ENCODE measurements at regions not wholly inside any gene's neighbourhood (a gene's known extent, or its start where the extent isn't known, plus 50 kb on each side); places are given as distances from the start of the nearest gene placed in this dataset.
A peak's percentile ranks its signal among the peaks of the same experiment; 100 is the strongest.
"Not testable (repeated sequence)": the region's sequence is repeated elsewhere in the genome, so short reads cannot be mapped to it uniquely, and the experiment has no call there.

DNA sequence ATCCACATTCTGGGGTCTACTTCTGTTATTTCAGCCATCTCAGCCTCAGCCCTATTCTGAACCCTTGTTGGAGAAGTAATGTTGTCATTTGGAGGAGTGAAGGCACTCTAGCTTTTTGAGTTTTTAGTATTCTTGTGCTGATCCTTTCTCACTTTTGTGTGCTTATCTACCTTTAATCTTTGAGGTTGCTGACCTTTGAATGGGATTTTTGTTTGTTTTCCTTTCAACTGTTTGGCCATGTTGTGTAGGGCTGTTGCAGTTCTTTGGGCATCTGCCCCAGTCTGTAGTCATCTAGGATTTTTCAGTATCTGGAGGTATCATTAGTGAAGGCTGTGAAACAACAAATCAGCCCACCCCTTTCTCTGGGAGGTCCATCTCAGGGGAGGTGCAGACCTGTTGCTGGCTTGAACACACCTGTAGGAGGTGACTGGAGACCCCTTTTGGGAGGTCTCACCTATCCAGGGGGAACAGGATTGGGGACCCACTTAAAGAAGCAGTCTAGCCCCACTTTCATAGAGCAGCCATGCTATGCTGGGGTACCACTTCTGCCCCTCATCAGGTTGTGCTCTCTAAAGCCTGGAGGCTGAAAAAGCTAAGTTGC is 1391.4 kb downstream of the UQCRFS1 start:
- no peak for DNase-seq (ENCODE audit: low read depth)

DNA sequence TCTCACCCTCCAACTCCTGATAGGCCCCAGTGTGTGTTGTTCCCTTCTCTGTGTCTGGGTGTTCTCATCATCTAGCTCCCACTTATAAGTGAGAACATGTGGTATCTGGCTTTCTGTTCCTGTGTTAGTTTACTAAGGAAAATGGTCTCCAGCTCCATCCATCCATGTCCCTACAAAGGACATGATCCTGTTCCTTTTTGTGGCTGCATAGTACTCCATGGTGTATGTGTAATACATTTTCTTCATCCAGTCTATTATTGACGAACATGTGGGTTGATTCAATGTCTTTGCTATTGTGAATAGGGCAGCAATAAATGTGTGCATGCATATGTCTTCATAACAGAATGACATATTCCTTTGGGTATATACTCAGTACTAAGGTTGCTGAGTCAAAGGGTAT is 1397.0 kb downstream of the UQCRFS1 start:
- no peak for DNase-seq (ENCODE audit: low read depth)

- DNase-seq (ENCODE audit: low read depth), result not testable (repeated sequence)
These were observed 1398.1 kb downstream of the UQCRFS1 start for GRCh38 chr19:27814834-27815233.

GRCh38 chr19:27814274-27814673 is 1398.7 kb downstream of the UQCRFS1 start:
- DNase-seq (ENCODE audit: low read depth), result not testable (repeated sequence)

DNA sequence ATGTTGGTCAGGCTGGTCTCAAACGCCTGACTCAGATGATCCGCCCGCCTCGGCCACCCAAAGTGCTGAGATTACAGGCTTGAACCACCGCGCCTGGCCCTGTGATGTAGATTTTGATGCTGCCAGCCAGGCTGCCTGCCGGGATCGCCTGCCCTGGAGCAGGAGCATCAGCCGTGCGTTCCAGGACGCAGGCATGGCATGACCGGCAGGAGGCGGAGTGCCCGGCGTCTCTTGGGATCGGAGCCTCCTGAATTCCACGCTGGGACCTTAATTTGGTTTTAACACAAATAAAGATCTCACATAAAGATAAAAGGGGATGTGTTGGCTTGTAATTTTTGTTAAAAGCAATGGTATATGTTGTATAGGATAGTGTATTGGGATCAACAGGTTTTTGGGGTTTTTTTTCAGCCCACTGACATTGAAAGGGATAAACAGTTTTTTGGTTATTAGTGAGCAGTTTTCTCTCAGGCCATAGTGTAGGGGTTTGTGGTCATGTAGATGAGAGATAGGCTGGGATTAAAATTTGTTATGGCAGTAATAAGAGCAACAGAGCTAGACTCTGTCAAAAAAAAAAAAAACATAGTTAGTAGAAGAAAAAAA is 1406.4 kb downstream of the UQCRFS1 start:
- DNase-seq (ENCODE audit: low read depth), result no peak

DNA sequence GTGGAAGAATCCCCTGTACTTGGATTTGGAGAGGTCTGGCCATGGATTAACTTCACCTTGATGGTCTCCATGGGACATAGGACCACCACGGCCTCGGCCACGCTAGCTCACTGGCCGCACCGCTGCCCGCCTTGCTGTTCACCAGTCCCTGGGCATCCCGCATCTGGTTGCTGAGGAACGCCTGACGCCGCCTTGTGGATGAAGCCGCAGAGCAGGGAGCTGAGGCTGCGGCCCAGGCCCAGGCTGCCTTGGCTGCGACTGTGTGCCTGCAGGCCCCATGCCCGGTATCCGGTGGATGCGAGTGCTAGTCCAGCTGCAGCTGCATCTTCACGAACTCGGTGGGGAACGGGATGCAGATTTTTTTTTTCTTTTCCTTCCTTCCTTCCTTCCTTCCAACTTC is 1407.1 kb downstream of the UQCRFS1 start:
- no peak for DNase-seq (ENCODE audit: low read depth)

DNA sequence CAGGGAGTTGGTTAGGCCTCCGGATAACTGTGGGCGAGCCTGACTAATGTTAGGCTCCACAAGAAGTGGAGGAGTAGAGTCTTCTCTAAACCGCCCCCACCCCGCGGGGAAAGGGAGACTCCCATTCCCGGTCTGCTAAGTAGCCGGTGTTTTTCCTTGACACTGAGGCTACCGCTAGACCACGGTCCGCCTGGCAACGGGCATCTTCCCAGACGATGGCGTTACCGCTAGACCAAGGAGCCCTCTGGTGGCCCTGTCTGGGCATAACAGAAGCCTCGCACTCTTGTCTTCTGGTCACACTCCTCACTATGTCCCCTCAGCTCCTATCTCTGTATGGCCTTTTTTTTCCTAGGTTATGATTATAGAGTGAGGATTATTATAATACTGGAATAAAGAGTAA is 1410.7 kb downstream of the UQCRFS1 start:
- DNase-seq (ENCODE audit: low read depth), result not testable (repeated sequence)

DNA sequence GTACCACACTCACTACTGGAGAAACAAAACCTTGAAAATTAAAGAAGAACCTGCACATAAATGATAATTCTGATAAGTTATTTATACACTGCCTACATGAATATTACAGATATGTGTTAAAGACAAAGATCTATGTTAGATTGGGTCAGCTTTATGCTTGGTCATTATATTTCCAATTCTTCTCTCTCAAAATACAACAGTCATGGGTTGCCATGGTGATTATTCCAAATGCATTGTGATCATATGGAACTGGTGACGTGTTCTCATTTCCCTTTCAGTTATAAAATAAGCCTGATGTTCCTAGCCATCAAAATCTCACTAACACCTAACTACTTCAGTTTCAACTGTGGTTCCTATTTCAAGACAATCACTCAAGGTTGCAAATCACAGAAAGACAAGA is 1416.4 kb downstream of the UQCRFS1 start:
- DNase-seq (ENCODE audit: low read depth), result no peak

- DNase-seq (ENCODE audit: low read depth), result no peak
These were observed 1416.9 kb downstream of the UQCRFS1 start for GRCh38 chr19:27796073-27796472.

GRCh38 chr19:27795369-27795768 is 1417.6 kb downstream of the UQCRFS1 start:
- no peak for DNase-seq (ENCODE audit: low read depth)

DNA sequence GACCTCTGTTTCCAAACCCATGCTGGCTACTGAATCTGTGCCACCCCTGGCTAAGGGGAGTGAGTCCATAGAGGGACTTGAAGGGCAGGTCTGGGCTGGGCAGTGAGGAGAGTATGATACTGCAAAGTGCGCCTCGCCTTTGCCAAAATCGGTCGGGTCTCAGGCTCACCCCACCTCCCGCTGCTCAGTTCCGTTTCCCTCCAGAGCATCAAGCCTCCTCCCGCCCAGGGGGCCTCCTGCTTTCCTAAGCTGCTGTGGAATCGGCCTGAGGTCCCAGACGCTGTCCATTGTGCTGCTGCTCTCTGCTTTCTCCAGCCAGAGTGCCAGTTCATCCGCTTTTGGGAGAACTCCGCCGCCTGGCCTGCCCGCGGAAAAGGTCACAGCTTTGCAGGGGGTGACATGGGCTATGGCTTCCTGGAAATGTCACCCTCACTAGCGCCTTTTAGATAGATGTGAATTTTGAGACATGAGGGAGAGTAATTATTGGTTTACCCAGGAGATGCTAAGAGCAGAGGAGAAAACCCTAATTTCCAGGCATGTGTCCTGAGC is 1418.4 kb downstream of the UQCRFS1 start:
- no peak for DNase-seq (ENCODE audit: low read depth)

DNA sequence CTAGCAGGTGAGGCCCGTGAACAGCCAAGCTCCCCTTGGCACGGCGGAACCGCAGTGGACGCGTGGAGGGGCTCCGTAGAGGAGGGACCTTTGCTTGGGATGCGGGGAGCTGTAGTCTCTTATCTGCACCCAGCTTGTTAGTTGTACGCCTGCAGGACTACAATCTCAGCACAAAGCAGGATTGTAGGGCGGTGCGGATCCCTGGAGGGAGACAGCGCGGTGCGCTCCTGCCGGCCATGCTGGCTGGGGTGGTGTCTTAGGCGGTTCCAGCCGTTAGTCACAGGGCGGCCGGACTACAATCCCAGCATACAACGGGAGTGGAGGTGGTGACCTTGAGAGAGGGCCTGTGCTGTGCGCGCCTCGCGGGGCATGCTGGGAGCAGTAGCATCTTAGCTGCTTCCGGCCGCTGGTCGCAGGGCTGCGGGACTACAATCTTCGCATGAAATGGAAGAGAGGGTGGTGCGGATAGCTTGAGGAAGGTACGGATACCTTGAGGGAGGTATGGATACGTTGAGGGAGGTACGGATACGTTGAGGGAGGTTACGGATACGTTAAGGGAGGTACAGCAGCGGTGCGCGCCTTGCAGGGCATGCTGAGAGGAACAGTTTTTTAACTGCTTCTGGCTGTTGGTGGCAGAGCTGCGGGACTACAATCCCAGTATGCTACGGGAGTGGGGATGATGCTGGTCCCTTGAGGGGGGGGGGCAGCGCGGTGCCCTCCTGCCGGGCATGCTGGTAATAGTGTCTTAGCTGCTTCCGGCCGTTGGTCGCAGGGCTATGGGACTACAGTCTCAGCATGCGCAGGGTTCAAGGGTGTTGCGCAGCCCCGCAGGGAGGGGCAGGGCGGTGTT is 1419.1 kb downstream of the UQCRFS1 start:
- peak; percentile 86 for DNase-seq (ENCODE audit: low read depth)

DNA sequence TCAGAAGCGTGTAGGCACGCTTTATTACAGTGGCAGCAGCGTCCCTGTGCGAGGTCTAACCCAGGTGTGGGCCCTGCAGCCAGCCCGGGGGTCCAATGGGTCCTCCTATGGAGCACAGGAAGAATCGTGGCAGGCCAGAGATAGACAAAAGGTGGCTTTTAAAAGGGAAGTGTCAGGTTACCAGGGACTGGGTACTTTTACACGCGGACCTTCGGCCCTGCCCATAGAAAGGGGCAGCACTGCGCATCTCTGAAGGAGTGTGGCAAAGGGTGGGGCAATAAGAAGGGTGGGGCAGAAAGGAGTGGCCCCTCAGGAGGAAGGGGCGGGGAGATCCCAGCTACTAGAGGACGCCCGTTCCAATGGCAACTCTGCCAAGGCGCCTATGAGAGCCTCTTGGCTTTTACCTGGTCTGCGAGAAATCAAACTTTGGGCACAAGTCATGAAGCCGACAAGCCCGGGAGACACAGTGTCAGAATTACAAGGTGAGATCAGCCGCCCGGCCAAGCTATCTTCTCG is 1419.8 kb downstream of the UQCRFS1 start:
- DNase-seq (ENCODE audit: low read depth), result peak; percentile 47

DNA sequence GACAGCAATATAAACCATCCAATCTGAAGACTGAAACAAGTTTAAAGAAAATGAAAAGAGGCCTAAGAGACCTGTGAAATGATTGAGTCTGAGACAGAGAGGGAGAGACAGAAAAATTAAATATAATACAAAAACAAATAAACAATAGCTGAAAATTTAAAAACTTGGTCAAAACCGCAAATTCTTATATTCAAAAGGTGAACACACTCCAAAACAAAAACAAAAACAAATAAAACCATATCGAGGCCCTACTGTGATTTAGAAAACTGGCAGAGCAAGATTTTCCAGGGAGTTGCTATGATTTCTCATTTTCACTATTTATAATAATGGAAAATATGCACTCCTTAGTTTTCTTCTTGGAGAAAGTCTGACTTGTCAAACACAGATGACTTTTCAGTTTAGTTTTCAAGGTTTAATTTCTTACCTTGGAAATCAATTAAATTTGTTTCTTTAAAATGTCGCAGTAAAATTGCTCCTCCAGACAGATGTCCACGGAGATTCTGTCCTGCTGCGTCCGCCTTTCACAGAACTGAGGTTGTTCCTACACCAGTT is 1420.3 kb downstream of the UQCRFS1 start:
- DNase-seq (ENCODE audit: low read depth), result no peak

- no peak for DNase-seq (ENCODE audit: low read depth)
These were observed 1432.4 kb downstream of the UQCRFS1 start for GRCh38 chr19:27780367-27781075.

GRCh38 chr19:27779954-27780353 is 1433.0 kb downstream of the UQCRFS1 start:
- no peak for DNase-seq (ENCODE audit: low read depth)

- no peak for DNase-seq (ENCODE audit: low read depth)
These were observed 1435.2 kb downstream of the UQCRFS1 start for GRCh38 chr19:27777726-27778125.

DNA sequence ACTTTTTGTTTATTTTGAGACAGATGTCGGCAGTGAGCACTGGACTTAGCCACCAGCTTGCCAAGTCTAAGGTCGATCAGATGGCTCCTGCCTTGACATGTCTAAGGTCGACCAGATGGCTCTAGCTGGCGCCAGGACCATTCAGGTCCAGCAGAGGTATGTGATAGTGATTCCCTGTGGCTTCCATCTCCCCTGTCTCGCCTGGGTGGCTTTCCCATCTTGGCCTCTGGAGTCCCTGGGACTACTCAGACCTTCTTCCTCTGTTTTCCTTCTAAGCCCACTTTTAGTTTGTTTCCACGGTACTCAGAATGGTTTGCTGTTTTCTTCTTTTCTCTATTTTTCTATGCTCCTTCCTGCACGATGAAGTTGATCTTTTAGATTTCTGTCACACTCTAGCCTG is 1435.7 kb downstream of the UQCRFS1 start:
- DNase-seq (ENCODE audit: low read depth), result no peak

GRCh38 chr19:27776524-27776923 is 1436.4 kb downstream of the UQCRFS1 start:
- no peak for DNase-seq (ENCODE audit: low read depth)

GRCh38 chr19:27776020-27776419 is 1436.9 kb downstream of the UQCRFS1 start:
- no peak for DNase-seq (ENCODE audit: low read depth)

DNA sequence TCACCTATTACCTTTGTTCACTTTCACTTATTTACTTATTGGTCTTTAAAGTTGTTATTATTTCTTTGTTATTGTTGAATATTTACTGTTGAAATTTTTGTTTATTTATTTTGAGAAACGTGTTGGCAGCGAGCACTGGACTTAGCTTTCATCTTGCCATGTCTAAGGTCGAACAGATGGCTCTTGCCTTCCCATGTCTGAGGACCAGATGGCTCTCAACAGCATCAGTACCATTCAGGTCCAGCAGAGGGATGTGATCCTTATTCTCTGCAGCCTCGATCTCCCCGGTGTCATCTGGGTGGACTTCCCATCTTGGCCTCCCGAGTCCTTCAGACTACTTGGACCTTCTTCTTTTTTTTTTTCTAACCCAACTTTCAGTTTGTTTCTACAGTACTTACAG is 1437.6 kb downstream of the UQCRFS1 start:
- no peak for DNase-seq (ENCODE audit: low read depth)

- DNase-seq (ENCODE audit: low read depth), result no peak
These were observed 1438.1 kb downstream of the UQCRFS1 start for GRCh38 chr19:27774827-27775226.

Data from activated T-helper 9 cell treated with anti-CD3 and anti-CD28 coated beads, Interleukin-2, amount 50 U/mL, for 16 hours (primary cell).